HepG2 (cell line): ENCODE measurements at regions not wholly inside any gene's neighbourhood (a gene's known extent, or its start where the extent isn't known, plus 50 kb on each side); places are given as distances from the start of the nearest gene placed in this dataset.

Source experiments
- CEBPB ChIP-seq: IDR thresholded peaks from 2 replicates; pipeline ENCODE4 v1.6.1; 2011; ENCODE audit warnings: low read depth, low read length, improper control_type of control experiment, borderline replicate concordance
- GLI4 ChIP-seq: sonication (generic); formaldehyde crosslinking; IDR thresholded peaks from 2 replicates; pipeline ENCODE4 v1.5.1; 2020; ENCODE audit warnings: missing genetic modification reagents, mild to moderate bottlenecking, moderate library complexity, borderline replicate concordance
- KAT7 ChIP-seq: IDR thresholded peaks from 2 replicates; pipeline ENCODE4 v1.6.1; 2018; ENCODE audit warnings: borderline replicate concordance, missing compliant biosample characterization
- NKX3-1 ChIP-seq: sonication (generic); formaldehyde crosslinking; IDR thresholded peaks from 2 replicates; pipeline ENCODE4 v1.5.0; 2020; ENCODE audit warnings: missing genetic modification reagents
- SRSF1 ChIP-seq: fragments of 200-400 bp; formaldehyde crosslinking; optimal IDR thresholded peaks from 2 replicates; pipeline ENCODE3; 2017; ENCODE audit warnings: mild to moderate bottlenecking, low read depth, low read length, moderate library complexity
- ZKSCAN1 ChIP-seq: fragments of 150-350 bp; IDR thresholded peaks from 2 replicates; pipeline ENCODE4 v1.6.1; 2014; ENCODE audit warnings: low read length
- ZNF101 ChIP-seq: sonication (generic); formaldehyde crosslinking; IDR thresholded peaks from 2 replicates; pipeline ENCODE4 v1.4.0; 2020; ENCODE audit warnings: mild to moderate bottlenecking, low read depth, missing genetic modification reagents, borderline replicate concordance
- ZNF841 ChIP-seq: sonication (generic); formaldehyde crosslinking; IDR thresholded peaks from 2 replicates; pipeline ENCODE4 v1.8.1; 2023; ENCODE audit warnings: missing genetic modification reagents, borderline replicate concordance
- TF ChIP-seq, protein P1 (sequence below): sonication (generic); formaldehyde crosslinking; IDR thresholded peaks from 2 replicates; pipeline ENCODE4 v1.5.0; 2020; ENCODE audit warnings: mild to moderate bottlenecking, missing genetic modification reagents, moderate library complexity
- TF ChIP-seq, protein P2 (sequence below): IDR thresholded peaks from 2 replicates; pipeline ENCODE4 v1.6.1; 2012; ENCODE audit warnings: inconsistent platforms
- TF ChIP-seq, protein P3 (sequence below): sonication (generic); formaldehyde crosslinking; IDR thresholded peaks from 2 replicates; pipeline ENCODE4 v1.4.0; 2020; ENCODE audit warnings: missing genetic modification reagents

DNA sequence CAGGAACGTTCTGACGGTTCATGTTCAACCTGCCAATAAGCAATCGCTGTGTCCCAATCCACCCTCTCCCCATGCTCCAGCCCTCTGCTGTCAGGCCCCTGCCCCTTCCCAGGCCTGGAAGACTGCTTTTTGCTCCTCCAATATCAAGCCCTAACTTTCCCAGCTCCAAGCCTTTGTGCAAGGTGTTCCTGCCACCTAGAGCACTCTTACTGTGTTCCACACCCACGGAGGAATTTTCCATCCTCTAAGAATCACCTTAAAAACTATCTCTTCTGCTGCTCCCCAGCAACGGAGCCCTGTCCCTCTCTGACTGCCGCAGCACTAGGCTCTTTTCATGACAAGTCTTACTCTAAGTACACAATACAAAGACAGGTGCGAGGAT, 657.9 kb downstream of the AJAP1 start:
- TF ChIP-seq ZNF841 (CRISPR knock-in tag) (no peak), GLI4 (CRISPR knock-in tag) (no peak), SRSF1 (no peak), NKX3-1 (CRISPR knock-in tag) (no peak), ZKSCAN1 (no peak), KAT7 (CRISPR knock-in tag) (no peak), ZNF101 (CRISPR knock-in tag) (no peak), CEBPB (no peak)
- TF ChIP-seq, protein P1, sequence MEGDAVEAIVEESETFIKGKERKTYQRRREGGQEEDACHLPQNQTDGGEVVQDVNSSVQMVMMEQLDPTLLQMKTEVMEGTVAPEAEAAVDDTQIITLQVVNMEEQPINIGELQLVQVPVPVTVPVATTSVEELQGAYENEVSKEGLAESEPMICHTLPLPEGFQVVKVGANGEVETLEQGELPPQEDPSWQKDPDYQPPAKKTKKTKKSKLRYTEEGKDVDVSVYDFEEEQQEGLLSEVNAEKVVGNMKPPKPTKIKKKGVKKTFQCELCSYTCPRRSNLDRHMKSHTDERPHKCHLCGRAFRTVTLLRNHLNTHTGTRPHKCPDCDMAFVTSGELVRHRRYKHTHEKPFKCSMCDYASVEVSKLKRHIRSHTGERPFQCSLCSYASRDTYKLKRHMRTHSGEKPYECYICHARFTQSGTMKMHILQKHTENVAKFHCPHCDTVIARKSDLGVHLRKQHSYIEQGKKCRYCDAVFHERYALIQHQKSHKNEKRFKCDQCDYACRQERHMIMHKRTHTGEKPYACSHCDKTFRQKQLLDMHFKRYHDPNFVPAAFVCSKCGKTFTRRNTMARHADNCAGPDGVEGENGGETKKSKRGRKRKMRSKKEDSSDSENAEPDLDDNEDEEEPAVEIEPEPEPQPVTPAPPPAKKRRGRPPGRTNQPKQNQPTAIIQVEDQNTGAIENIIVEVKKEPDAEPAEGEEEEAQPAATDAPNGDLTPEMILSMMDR (CRISPR knock-in tag), result no peak
- TF ChIP-seq, protein P2, sequence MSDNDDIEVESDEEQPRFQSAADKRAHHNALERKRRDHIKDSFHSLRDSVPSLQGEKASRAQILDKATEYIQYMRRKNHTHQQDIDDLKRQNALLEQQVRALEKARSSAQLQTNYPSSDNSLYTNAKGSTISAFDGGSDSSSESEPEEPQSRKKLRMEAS, result no peak
- TF ChIP-seq, protein P3, sequence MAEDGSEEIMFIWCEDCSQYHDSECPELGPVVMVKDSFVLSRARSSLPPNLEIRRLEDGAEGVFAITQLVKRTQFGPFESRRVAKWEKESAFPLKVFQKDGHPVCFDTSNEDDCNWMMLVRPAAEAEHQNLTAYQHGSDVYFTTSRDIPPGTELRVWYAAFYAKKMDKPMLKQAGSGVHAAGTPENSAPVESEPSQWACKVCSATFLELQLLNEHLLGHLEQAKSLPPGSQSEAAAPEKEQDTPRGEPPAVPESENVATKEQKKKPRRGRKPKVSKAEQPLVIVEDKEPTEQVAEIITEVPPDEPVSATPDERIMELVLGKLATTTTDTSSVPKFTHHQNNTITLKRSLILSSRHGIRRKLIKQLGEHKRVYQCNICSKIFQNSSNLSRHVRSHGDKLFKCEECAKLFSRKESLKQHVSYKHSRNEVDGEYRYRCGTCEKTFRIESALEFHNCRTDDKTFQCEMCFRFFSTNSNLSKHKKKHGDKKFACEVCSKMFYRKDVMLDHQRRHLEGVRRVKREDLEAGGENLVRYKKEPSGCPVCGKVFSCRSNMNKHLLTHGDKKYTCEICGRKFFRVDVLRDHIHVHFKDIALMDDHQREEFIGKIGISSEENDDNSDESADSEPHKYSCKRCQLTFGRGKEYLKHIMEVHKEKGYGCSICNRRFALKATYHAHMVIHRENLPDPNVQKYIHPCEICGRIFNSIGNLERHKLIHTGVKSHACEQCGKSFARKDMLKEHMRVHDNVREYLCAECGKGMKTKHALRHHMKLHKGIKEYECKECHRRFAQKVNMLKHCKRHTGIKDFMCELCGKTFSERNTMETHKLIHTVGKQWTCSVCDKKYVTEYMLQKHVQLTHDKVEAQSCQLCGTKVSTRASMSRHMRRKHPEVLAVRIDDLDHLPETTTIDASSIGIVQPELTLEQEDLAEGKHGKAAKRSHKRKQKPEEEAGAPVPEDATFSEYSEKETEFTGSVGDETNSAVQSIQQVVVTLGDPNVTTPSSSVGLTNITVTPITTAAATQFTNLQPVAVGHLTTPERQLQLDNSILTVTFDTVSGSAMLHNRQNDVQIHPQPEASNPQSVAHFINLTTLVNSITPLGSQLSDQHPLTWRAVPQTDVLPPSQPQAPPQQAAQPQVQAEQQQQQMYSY (CRISPR knock-in tag), result no peak
